ENCODE measurements at regions not wholly inside any gene's neighbourhood (a gene's known extent, or its start where the extent isn't known, plus 50 kb on each side); places are given as distances from the start of the nearest gene placed in this dataset.
"Not testable (repeated sequence)": the region's sequence is repeated elsewhere in the genome, so short reads cannot be mapped to it uniquely, and the experiment has no call there.

DNA sequence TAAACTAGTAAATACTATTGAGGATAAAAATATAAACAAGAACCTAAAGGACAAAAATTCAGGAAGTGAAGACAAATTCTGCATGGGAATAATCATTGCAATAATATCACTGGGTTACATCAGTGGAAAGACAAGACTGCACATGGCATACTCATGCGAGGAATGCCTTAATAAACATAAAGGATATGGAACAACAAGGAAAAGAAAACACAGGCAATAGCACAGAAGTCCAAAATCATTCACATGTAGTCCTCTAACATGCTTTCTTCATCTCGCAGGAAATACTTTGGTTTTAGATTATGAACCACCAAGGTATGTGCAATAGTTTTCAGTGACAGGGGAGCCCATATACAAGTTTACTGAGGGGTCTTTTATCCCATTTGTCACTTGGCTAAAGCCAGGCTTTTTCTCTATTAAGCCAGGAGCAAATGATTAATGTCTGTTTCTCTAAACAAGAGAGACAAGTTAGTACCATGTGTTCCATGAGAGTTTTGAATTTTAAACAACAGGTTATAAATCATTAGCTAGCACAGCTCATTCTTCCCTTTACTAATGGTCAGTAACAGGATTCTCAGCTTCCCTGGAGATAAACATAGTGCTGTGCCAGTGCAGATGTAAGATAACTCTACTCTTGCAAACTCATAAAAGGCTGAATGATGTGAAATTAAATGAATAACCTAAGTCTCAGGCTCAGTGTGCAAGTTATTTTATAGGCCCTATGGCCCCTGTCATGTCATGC is 353.6 kb upstream of the FSIP2 start:
- no peak for DNase-seq (ENCODE audit: low spot score)

- no peak for DNase-seq (ENCODE audit: low spot score)
Observed at GRCh38 chr2:185388226-185388625, 350.4 kb upstream of the FSIP2 start.

GRCh38 chr2:185391543-185391942 is 347.1 kb upstream of the FSIP2 start:
- no peak for DNase-seq (ENCODE audit: low spot score)

DNA sequence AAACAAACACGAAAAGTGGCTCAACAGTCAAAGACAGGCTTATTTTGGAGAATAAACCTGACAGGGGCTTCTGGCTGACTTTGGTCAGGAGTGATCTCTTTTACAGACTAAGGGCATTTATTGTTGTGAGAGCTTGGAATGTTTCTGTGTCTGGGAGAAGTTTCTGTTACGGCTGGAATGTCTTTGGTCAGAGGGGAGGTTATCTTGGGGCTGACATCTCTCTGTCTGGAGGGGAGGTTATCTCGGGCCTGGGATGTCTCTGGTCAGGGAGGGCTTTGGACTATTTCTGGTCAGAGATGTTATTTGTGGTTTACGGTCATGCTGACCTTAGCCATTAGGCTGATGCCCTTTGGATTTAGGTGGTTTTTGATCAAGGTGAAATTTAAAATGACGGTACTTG is 345.5 kb upstream of the FSIP2 start:
- no peak for DNase-seq (ENCODE audit: low spot score)

DNA sequence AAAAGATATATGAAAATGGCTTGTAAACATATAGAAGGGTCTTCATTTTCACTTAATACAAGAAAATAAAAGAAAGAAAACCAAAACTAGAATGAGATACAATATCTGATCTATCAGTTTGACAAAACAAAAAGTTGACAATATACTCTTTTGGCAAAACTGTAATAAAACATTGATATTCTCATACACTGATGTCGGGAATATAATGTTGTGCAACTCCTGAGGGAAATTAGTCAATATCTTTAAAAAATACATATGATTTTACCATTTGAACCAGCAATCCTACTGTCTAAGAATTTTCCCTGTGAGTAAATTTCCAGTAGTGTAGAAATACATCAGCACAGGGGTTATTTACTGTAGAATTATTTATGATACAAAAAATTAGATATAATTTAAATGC is 336.1 kb upstream of the FSIP2 start:
- DNase-seq (ENCODE audit: low spot score): no peak

DNA sequence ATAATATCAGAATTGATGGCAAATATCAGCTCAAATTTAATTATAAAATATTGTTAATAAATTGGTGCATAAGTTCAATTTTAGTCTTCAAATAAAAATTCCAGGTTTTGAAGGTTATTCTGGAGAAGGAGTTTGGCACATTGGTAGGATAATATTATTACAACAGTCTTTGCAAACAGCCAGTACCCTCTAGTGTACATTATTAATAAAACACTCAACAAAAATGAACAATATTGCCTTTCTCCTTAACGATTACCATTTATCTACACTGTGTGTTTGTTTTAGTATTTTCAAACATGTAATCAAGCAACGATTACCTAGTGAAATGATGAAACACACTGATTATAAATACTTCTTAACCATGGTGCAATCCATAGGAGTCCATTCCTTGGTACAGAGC is 334.0 kb upstream of the FSIP2 start:
- DNase-seq (ENCODE audit: low spot score): no peak

DNA sequence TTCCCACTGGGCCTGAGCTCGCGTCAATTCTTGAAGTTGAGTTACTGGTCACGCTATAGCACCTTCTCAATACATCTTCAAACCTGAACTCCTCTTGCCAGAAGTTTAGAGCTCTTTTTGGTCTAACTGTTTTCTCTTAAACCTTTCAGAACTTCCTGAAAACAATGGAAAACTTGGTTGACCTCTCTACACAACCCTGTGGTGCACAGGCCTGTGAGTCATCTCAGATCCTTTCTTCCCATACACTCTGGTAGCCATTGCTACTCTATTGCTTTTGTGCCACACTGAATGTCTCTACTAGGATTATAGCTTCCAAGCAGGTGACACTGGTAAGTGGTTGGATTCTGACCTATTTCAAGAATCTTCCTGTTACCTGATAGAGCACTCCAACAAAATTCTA is 321.5 kb upstream of the FSIP2 start:
- DNase-seq (ENCODE audit: low spot score): no peak

DNA sequence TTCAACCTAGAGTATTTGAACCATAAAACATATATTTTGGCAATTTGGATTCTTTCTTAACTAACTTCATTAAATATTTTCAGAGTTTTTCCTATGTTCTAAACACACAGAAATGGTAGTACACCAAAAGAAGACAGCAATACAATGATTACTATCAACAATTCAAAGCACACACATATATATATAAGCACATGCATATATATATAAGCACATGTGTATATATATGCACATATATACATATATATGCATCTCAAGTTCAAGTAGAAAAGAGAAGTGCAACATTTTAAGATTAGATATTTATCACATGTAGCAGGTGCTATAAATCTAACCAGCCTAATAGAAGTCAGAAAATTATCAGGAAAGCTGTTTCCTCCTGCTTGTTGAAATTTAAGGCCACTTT is 320.9 kb upstream of the FSIP2 start:
- no peak for DNase-seq (ENCODE audit: low spot score)

- not testable (repeated sequence) for DNase-seq (ENCODE audit: low spot score)
Observed at GRCh38 chr2:185424958-185425629, 313.5 kb upstream of the FSIP2 start.

GRCh38 chr2:185428000-185428399 is 310.6 kb upstream of the FSIP2 start:
- DNase-seq (ENCODE audit: low spot score): no peak

GRCh38 chr2:185433824-185434223 is 304.8 kb upstream of the FSIP2 start:
- no peak for DNase-seq (ENCODE audit: low spot score)

DNA sequence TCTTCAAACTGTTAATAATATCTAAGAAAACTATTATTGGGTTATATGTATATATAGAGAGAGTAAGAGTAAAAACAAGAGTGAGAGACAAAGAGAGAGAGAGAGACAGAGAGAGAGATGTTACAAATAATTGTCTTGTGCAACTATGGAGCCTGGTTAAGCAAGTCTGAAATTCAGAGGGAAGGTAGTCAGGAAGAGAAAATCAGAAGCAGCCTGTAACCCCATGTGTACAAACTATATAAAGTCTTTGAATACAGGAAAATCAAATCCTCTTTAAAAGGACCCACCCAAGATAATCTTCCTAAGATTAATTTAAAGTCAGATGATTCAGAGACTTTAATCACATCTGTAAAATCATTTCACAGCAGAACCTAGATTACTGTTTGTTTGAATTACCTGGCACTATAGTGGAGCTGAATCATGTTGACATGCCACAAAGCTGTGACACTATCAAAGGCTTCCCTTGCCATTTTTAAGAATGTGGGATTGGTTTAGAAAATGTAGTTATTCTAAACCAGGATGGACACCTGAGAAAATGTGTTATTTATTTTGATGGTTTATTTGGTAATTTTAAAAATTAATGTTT is 301.7 kb upstream of the FSIP2 start:
- no peak for DNase-seq (ENCODE audit: low spot score)

DNA sequence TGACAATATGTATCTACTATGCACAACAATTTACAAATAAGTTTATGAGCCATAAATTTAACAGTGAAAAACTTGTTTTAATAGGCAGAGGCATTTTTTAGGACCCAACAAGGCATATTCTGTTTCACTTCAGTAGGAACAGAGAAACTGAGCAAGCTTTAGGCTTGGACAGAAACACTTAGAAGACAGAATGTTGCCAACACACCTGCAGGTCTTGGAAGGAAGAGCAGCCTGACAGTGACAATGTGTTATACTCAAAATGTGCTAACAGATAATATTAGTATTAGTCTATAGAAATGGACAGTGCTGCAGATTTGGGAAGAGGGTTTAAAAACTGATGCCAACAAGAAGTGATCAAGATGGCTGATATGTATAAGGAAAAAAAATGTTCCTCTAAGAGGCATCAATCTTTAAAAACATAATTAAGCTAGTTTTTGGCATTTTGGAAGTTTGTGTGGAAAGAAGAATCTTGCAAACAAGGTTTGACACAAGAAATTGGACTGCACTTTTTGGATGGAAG is 297.1 kb upstream of the FSIP2 start:
- no peak for DNase-seq (ENCODE audit: low spot score)

DNA sequence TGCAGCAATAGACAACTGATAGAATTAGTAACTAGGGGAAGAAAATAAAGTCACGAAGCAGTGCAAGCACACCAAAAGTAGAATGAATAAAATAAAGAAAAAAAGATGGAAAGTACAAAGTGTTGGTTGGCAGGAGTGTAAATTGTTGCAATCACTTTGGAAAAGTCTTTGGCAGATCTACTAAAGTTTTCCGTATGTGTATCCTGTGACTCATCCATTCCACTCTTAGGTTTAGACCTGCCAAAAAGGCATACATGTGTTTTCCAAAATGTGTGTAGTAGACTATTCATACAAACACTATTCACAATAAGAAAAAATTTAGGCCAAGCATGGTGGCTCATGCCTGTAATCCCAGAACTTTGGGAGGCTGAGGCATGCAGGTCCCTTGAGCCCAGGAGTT is 282.1 kb upstream of the FSIP2 start:
- DNase-seq (ENCODE audit: low spot score): no peak

DNA sequence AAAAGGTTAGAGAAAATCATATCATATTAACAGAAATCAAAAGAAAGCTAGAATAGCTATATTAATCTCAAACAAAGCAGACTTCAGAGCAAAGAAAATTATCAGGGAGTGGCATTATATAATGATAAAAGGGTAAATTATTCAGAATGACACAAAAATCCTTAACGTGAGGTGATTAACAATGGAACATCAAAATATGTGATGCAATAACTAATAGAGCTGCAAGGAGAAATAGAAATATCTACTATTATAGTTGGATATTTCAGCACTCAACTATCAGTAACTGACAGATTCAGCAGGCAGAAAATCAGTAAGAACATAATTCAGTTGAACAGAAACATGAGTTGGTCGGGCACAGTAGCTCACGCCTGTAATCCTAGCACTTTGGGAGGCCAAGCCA is 275.1 kb upstream of the FSIP2 start:
- DNase-seq (ENCODE audit: low spot score): no peak

DNA sequence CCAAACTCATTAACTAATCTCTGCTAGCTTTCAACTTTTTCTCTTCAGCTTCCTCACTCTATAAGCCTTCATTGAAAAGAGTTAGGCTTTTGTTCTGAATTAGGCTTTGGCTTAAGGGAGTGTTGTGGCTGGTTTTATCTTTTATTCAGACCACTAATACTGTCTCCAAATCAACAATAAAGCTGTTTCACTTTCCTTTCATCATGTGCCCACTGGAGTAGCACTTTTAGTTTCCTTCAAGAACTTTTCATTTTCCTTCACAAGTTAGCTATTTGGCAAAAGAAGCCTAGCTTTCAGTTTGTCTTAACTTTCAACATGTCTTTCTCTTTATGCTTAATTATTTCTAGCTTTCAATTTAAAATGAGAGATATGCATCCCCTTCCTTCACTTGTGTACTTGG is 271.7 kb upstream of the FSIP2 start:
- no peak for DNase-seq (ENCODE audit: low spot score)

- DNase-seq (ENCODE audit: low spot score): no peak
Observed at GRCh38 chr2:185471441-185471840, 267.2 kb upstream of the FSIP2 start.

DNA sequence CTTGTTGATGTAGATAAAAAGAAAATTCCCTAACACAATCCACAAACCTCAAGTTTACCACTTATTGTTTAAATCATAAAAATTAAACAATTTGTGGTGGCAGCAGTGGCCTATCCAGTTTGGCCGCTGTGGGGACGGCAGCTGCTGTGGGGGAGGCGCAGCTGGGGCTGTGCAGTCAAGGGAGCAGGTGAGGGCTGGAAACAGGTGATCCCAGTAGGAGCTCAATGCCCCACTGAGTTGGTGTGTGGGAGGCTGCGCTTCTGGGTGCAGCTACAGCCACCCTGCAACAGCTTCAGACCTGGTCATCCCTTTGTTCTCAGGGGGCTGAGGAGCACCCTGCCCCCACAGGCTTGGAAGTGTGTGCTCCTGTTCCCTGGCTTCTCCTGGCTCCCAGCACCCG is 266.0 kb upstream of the FSIP2 start:
- DNase-seq (ENCODE audit: low spot score): no peak

GRCh38 chr2:185473838-185474237 is 264.8 kb upstream of the FSIP2 start:
- DNase-seq (ENCODE audit: low spot score): no peak

- DNase-seq (ENCODE audit: low spot score): no peak
Observed at GRCh38 chr2:185475914-185476313, 262.7 kb upstream of the FSIP2 start.

DNA sequence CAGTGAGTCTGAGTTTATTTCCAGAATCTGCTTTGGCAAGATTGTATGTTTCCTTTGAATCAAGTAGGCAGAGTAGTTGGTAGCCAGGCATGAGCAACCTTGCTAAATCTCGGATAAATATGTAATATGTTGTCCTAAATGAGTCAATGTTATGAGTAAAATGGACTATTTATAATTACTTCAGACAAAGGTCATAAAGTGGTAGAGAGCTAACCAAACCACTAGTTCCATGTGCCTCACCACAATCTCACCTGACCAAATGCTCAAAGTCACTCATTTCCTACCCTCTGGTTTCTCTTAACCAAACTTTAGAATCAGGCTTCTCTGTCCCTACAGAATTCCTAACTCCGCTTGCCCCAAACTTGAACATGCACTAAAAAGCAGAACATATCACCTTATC is 261.2 kb upstream of the FSIP2 start:
- DNase-seq (ENCODE audit: low spot score): no peak

DNA sequence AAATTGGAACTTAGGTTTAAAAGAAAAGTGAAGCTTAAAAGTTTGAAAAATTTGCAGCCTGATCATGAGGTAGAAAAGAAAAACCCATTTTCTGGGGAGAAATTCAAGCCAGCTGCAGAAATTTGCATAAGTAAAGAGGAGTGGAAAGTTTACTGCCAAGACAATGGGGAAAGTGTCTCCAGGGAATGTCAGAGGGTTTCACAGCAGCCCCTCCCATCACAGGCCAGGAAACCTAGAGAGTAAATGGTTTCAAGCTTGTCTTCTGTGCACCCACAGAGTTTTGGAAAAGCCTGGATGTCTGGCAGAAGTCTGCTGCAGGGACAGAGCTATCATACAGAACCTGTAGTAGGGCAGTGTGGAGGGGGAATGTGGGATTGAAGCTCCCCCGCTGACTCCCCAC is 254.0 kb upstream of the FSIP2 start:
- DNase-seq (ENCODE audit: low spot score): no peak

- no peak for DNase-seq (ENCODE audit: low spot score)
Observed at GRCh38 chr2:185502351-185502750, 236.3 kb upstream of the FSIP2 start.

Data from left forelimb (tissue), 1 donor.